Tibial artery (tissue), 4 donors: ENCODE measurements at regions not wholly inside any gene's neighbourhood (a gene's known extent, or its start where the extent isn't known, plus 50 kb on each side); places are given as distances from the start of the nearest gene placed in this dataset.

Source experiments
- DNase-seq, 2 donors: peaks; one replicate each; pipeline ENCODE4 v3.0.0-alpha.2; 2019
- H3K27ac ChIP-seq, 2 donors: fragments of 200-600 bp; sonication (generic) in 1 of 2; 1 replicate in 1 of 2; 2 replicates in 1 of 2; pipeline ENCODE4 v1.5.1; 2018 to 2019; ENCODE audit warnings: mild to moderate bottlenecking in 1 of 2
- H3K27me3 ChIP-seq, 2 donors: fragments of 200-600 bp; sonication (generic) in 1 of 2; one replicate each; pipeline versions ENCODE4 v1.5.1 to v1.6.0; 2016 to 2019
- H3K36me3 ChIP-seq, 3 donors: fragments of 200-600 bp; sonication (generic) in 2 of 3; one replicate each; pipeline ENCODE4 v1.5.1; 2016 to 2019; ENCODE audit warnings: mild to moderate bottlenecking in 2 of 3
- H3K4me1 ChIP-seq, 4 donors: fragments of 200-600 bp; sonication (generic) in 2 of 4; 1 replicate in 3 of 4; 2 replicates in 1 of 4; pipeline ENCODE4 v1.5.1; 2016 to 2019
- H3K4me3 ChIP-seq, 2 donors: fragments of 200-600 bp; sonication (generic) in 1 of 2; 1 replicate in 1 of 2; 2 replicates in 1 of 2; pipeline ENCODE4 v1.5.1; 2018 to 2019; ENCODE audit warnings: mild to moderate bottlenecking in 2 of 2
- H3K9me3 ChIP-seq, 3 donors: fragments of 200-600 bp; sonication (generic) in 1 of 3; one replicate each; pipeline ENCODE4 v1.5.1; 2016 to 2019
- intact Hi-C: fragments of 100-400 bp; cut with DNase I; formaldehyde crosslinking; loops from one replicate; pipeline ENCODE4 v1.15.0; 2023; ENCODE audit warnings: low total_unique reads
- TF ChIP-seq, protein P1 (sequence below), 2 experiments: fragments of 200-600 bp in 1 of 2; fragments of 450-650 bp in 1 of 2; IDR thresholded peaks; one replicate each; pipeline ENCODE4 v1.5.1; 2017 to 2019; ENCODE audit warnings: antibody characterized with exemption in 2 of 2, mild to moderate bottlenecking in 1 of 2, moderate library complexity in 1 of 2

DNA sequence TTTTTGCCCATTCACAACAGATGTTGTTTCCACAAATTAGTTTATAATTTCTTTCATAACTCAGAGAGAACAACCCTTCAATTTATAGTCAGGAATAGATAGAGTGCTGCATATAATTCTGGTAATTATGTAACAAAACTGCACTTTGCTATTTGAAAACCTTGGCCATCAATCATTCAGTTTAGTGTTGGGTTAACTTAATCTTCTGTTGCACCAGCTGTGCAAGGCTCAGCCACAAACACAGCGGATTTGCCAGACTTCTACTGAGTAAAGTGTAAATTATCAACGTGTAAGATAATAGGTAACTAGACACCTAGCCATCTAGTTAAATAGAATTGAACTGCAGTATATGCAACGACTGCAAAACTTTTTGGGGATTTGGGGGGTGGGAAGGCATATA, 1064.3 kb upstream of the EPHA6 start:
- TF ChIP-seq, protein P1, sequence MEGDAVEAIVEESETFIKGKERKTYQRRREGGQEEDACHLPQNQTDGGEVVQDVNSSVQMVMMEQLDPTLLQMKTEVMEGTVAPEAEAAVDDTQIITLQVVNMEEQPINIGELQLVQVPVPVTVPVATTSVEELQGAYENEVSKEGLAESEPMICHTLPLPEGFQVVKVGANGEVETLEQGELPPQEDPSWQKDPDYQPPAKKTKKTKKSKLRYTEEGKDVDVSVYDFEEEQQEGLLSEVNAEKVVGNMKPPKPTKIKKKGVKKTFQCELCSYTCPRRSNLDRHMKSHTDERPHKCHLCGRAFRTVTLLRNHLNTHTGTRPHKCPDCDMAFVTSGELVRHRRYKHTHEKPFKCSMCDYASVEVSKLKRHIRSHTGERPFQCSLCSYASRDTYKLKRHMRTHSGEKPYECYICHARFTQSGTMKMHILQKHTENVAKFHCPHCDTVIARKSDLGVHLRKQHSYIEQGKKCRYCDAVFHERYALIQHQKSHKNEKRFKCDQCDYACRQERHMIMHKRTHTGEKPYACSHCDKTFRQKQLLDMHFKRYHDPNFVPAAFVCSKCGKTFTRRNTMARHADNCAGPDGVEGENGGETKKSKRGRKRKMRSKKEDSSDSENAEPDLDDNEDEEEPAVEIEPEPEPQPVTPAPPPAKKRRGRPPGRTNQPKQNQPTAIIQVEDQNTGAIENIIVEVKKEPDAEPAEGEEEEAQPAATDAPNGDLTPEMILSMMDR (IDR thresholded peaks at IDR 0.05): no peak
- DNase-seq: no peak
- intact Hi-C loops: no loop called here

DNA sequence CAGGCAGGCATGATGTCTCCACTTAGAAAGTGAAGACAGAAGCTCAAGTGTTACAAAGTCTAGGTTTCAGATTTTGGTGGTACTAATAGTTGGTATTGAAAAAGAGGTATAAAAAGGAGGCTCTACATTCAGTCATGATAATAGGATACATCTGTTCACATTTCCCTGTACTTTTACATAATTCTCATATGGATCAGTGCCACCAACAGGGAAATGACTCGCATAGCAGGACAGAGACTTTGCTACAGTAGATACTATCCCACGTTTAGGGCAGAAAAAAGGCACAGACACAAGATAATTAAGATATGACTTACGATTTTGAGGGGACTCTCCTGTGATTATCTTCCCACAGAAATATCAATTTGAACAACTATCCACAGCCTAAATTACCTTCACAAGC, 1062.9 kb upstream of the EPHA6 start:
- DNase-seq: no peak

More for the DNA sequence above, 1064.3 kb upstream of the EPHA6 start:
- Histone ChIP-seq H3K4me3 (no peak overlapping the region), H3K36me3 (no peaks in the 10 kb centered on the region), H3K9me3 (no peaks in the 10 kb centered on the region), H3K4me1 (no peaks in the 10 kb centered on the region), H3K27ac (no peak overlapping the region), H3K27me3 (no peaks in the 10 kb centered on the region)

DNA sequence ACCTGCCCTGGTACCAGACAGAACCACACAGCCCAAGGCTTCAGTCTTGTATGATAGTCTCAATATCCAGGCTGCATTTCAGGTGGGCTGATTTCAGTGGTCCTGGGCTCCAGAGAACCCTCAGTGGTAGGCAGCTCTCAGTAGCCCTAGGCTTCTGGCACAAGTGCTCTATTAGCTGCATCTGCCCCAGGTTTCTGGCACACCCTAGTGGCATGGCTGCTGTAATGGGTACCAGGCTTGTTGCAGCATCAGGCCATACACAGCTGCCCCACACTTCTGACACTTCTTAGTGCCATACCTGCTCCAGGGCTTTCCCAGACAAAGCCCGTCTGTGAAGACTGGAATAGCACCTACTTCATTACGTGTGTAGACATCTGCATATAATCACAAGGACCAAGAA, 1062.2 kb upstream of the EPHA6 start:
- no peaks in the 10 kb centered on the region for H3K4me1 ChIP-seq
- H3K4me3 ChIP-seq: no peak overlapping the region
- TF ChIP-seq, protein P1 (IDR thresholded peaks at IDR 0.05): no peak
- intact Hi-C loops: no loop called here
- no peak overlapping the region for H3K27ac ChIP-seq
- H3K9me3 ChIP-seq: no peaks in the 10 kb centered on the region
- no peaks in the 10 kb centered on the region for H3K27me3 ChIP-seq
- DNase-seq: no peak
- H3K36me3 ChIP-seq: no peaks in the 10 kb centered on the region

More for the DNA sequence above, 1062.9 kb upstream of the EPHA6 start:
- Histone ChIP-seq H3K27me3 (no peaks in the 10 kb centered on the region), H3K4me3 (no peak overlapping the region), H3K4me1 (no peaks in the 10 kb centered on the region), H3K27ac (no peak overlapping the region), H3K36me3 (no peaks in the 10 kb centered on the region), H3K9me3 (no peaks in the 10 kb centered on the region)
- intact Hi-C loops: no loop called here
- TF ChIP-seq, protein P1 (IDR thresholded peaks at IDR 0.05): no peak

DNA sequence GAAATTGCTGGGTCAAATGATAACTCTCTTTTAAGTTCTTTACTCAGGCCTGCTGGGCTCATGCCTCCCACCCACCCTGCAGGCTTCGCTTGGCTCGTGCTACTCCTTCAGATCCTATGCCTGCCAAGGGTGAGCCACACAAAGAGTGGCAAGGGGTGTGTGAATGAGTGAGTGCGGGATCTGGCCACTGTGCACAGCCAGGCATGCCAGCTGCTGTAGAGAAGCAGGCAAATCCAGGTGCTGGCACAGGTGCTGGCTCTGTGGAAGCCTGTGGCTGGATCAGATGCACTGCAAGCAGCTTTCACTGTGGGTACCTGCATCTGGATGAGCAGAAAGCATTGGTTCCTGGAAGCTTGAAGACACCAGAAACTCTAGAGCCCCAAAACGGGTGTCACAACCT, 1055.7 kb upstream of the EPHA6 start:
- intact Hi-C loops: no loop called here
- Histone ChIP-seq H3K27me3 (no peaks in the 10 kb centered on the region), H3K4me3 (no peak overlapping the region), H3K4me1 (no peaks in the 10 kb centered on the region), H3K9me3 (peaks cover 0 to 4% (median 0%) of the 10 kb centered on the region in 3 donors), H3K27ac (no peak overlapping the region), H3K36me3 (no peaks in the 10 kb centered on the region)
- DNase-seq: peak in 1 of 2 donors; percentile 47
- TF ChIP-seq, protein P1 (IDR thresholded peaks at IDR 0.05): no peak

DNA sequence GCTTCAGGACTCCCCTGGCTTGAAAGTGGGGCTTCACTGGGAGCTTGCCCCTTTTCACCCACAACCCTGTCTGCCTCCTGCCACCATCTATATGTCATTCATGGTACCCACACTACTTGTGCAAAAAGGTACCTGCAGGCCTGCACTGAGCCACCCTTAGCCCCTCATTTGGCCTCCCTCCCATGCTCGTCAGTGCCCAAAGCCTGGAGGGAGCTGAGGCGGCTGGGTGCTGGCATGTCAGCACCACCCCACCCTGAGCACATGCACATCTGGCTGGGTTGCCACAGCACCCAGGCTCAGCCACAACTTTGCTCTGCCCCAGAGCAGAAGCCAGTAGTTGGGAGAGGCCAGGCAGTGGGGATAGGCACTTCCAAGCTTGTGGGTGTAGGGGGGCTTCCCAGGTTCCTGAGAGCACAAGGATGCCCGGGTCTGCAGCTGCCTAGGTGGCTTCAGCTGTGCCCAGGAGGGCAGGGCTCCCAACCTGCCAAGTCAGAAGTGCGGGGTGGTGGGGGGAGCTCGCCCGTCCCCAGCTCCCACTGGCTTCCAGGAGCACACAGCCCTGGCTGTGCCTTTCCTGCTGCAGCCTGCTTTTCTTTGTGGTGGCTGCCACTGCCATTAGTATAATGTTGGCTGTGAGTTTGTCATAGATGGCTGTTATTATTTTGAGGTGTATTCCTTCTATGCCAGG, 1054.6 kb upstream of the EPHA6 start:
- Histone ChIP-seq H3K4me3 (no peak overlapping the region), H3K27me3 (no peaks in the 10 kb centered on the region), H3K27ac (no peak overlapping the region), H3K36me3 (no peaks in the 10 kb centered on the region), H3K4me1 (no peaks in the 10 kb centered on the region), H3K9me3 (peaks cover 0 to 4% (median 0%) of the 10 kb centered on the region in 3 donors)
- intact Hi-C loops: no loop called here
- peak in 1 of 2 donors; percentile 54 for DNase-seq
- TF ChIP-seq, protein P1 (IDR thresholded peaks at IDR 0.05): no peak
